ENCODE measurements at regions not wholly inside any gene's neighbourhood (a gene's known extent, or its start where the extent isn't known, plus 50 kb on each side); places are given as distances from the start of the nearest gene placed in this dataset.

- H3K9me3 ChIP-seq (replicated peaks; ENCODE audit: low read length): no peaks in the 10 kb centered on the region
Observed at GRCh38 chr2:144131042-144131441, 388.9 kb downstream of the ZEB2 start.

GRCh38 chr2:144130551-144130950 lies 389.4 kb downstream of the ZEB2 start:
- Histone ChIP-seq H3K9ac (ENCODE audit: low read depth, low read length) (no peak overlapping the region), H3K4me3 (ENCODE audit: low read length) (no peak overlapping the region), H3K27me3 (ENCODE audit: control insufficient read depth, insufficient read depth, low read length) (no peaks in the 10 kb centered on the region), H3K9me3 (replicated peaks; ENCODE audit: low read length) (no peaks in the 10 kb centered on the region), H3K4me1 (ENCODE audit: control insufficient read depth, insufficient read depth, low read length) (peaks cover 24% of the 10 kb centered on the region), H3K36me3 (ENCODE audit: insufficient read depth, low read length) (no peaks in the 10 kb centered on the region), H3K4me2 (ENCODE audit: low read length) (no peak overlapping the region)

More at GRCh38 chr2:144131042-144131441, 388.9 kb downstream of the ZEB2 start:
- Histone ChIP-seq H3K9ac (ENCODE audit: low read depth, low read length) (no peak overlapping the region), H3K36me3 (ENCODE audit: insufficient read depth, low read length) (no peaks in the 10 kb centered on the region), H3K4me2 (ENCODE audit: low read length) (no peak overlapping the region), H3K4me3 (ENCODE audit: low read length) (no peak overlapping the region), H3K27me3 (ENCODE audit: control insufficient read depth, insufficient read depth, low read length) (no peaks in the 10 kb centered on the region), H3K4me1 (ENCODE audit: control insufficient read depth, insufficient read depth, low read length) (peaks cover 24% of the 10 kb centered on the region)

- Histone ChIP-seq H3K9me3 (replicated peaks; ENCODE audit: low read length) (no peaks in the 10 kb centered on the region), H3K36me3 (ENCODE audit: insufficient read depth, low read length) (no peaks in the 10 kb centered on the region), H3K4me2 (ENCODE audit: low read length) (no peak overlapping the region), H3K4me1 (ENCODE audit: control insufficient read depth, insufficient read depth, low read length) (peaks cover 24% of the 10 kb centered on the region), H3K4me3 (ENCODE audit: low read length) (no peak overlapping the region), H3K27me3 (ENCODE audit: control insufficient read depth, insufficient read depth, low read length) (no peaks in the 10 kb centered on the region), H3K9ac (ENCODE audit: low read depth, low read length) (no peak overlapping the region)
Observed at GRCh38 chr2:144128130-144128746, 391.7 kb downstream of the ZEB2 start.

- no peaks in the 10 kb centered on the region for H3K36me3 ChIP-seq (ENCODE audit: insufficient read depth, low read length)
- no peaks in the 10 kb centered on the region for H3K9me3 ChIP-seq (replicated peaks; ENCODE audit: low read length)
Observed at GRCh38 chr2:144127693-144128092, 392.2 kb downstream of the ZEB2 start.

GRCh38 chr2:144126302-144126701 lies 393.6 kb downstream of the ZEB2 start:
- H3K4me3 ChIP-seq (ENCODE audit: low read length): no peak overlapping the region
- H3K27me3 ChIP-seq (ENCODE audit: control insufficient read depth, insufficient read depth, low read length): no peaks in the 10 kb centered on the region
- H3K9ac ChIP-seq (ENCODE audit: low read depth, low read length): no peak overlapping the region
- H3K4me2 ChIP-seq (ENCODE audit: low read length): no peak overlapping the region
- no peaks in the 10 kb centered on the region for H3K36me3 ChIP-seq (ENCODE audit: insufficient read depth, low read length)
- peaks cover 10% of the 10 kb centered on the region for H3K4me1 ChIP-seq (ENCODE audit: control insufficient read depth, insufficient read depth, low read length)
- no peaks in the 10 kb centered on the region for H3K9me3 ChIP-seq (replicated peaks; ENCODE audit: low read length)

More at GRCh38 chr2:144127693-144128092, 392.2 kb downstream of the ZEB2 start:
- Histone ChIP-seq H3K27me3 (ENCODE audit: control insufficient read depth, insufficient read depth, low read length) (no peaks in the 10 kb centered on the region), H3K9ac (ENCODE audit: low read depth, low read length) (no peak overlapping the region), H3K4me1 (ENCODE audit: control insufficient read depth, insufficient read depth, low read length) (peaks cover 22% of the 10 kb centered on the region), H3K4me3 (ENCODE audit: low read length) (no peak overlapping the region), H3K4me2 (ENCODE audit: low read length) (no peak overlapping the region)

GRCh38 chr2:144125751-144126150 lies 394.2 kb downstream of the ZEB2 start:
- no peak overlapping the region for H3K4me2 ChIP-seq (ENCODE audit: low read length)
- no peaks in the 10 kb centered on the region for H3K9me3 ChIP-seq (replicated peaks; ENCODE audit: low read length)
- H3K27me3 ChIP-seq (ENCODE audit: control insufficient read depth, insufficient read depth, low read length): no peaks in the 10 kb centered on the region
- H3K4me3 ChIP-seq (ENCODE audit: low read length): no peak overlapping the region
- H3K36me3 ChIP-seq (ENCODE audit: insufficient read depth, low read length): no peaks in the 10 kb centered on the region
- H3K4me1 ChIP-seq (ENCODE audit: control insufficient read depth, insufficient read depth, low read length): peaks cover 4% of the 10 kb centered on the region
- no peak overlapping the region for H3K9ac ChIP-seq (ENCODE audit: low read depth, low read length)

- H3K4me3 ChIP-seq (ENCODE audit: low read length): no peak overlapping the region
- H3K9me3 ChIP-seq (replicated peaks; ENCODE audit: low read length): no peaks in the 10 kb centered on the region
- H3K4me2 ChIP-seq (ENCODE audit: low read length): no peak overlapping the region
- no peaks in the 10 kb centered on the region for H3K27me3 ChIP-seq (ENCODE audit: control insufficient read depth, insufficient read depth, low read length)
- H3K4me1 ChIP-seq (ENCODE audit: control insufficient read depth, insufficient read depth, low read length): no peaks in the 10 kb centered on the region
- no peaks in the 10 kb centered on the region for H3K36me3 ChIP-seq (ENCODE audit: insufficient read depth, low read length)
- H3K9ac ChIP-seq (ENCODE audit: low read depth, low read length): no peak overlapping the region
Observed at GRCh38 chr2:144124882-144125281, 395.0 kb downstream of the ZEB2 start.

- no peaks in the 10 kb centered on the region for H3K27me3 ChIP-seq (ENCODE audit: control insufficient read depth, insufficient read depth, low read length)
- H3K4me3 ChIP-seq (ENCODE audit: low read length): no peak overlapping the region
- H3K4me2 ChIP-seq (ENCODE audit: low read length): no peak overlapping the region
- H3K36me3 ChIP-seq (ENCODE audit: insufficient read depth, low read length): no peaks in the 10 kb centered on the region
- H3K9ac ChIP-seq (ENCODE audit: low read depth, low read length): no peak overlapping the region
- no peaks in the 10 kb centered on the region for H3K9me3 ChIP-seq (replicated peaks; ENCODE audit: low read length)
- H3K4me1 ChIP-seq (ENCODE audit: control insufficient read depth, insufficient read depth, low read length): peaks cover 5% of the 10 kb centered on the region
Observed at GRCh38 chr2:144120487-144120886, 399.4 kb downstream of the ZEB2 start.

- H3K4me3 ChIP-seq (ENCODE audit: low read length): no peak overlapping the region
Observed at GRCh38 chr2:144117086-144117485, 402.8 kb downstream of the ZEB2 start.

GRCh38 chr2:144115739-144116291 lies 404.1 kb downstream of the ZEB2 start:
- H3K4me3 ChIP-seq (ENCODE audit: low read length): no peak overlapping the region
- no peak overlapping the region for H3K9ac ChIP-seq (ENCODE audit: low read depth, low read length)
- no peaks in the 10 kb centered on the region for H3K9me3 ChIP-seq (replicated peaks; ENCODE audit: low read length)
- no peak overlapping the region for H3K4me2 ChIP-seq (ENCODE audit: low read length)
- no peaks in the 10 kb centered on the region for H3K27me3 ChIP-seq (ENCODE audit: control insufficient read depth, insufficient read depth, low read length)
- peaks cover 26% of the 10 kb centered on the region for H3K4me1 ChIP-seq (ENCODE audit: control insufficient read depth, insufficient read depth, low read length)
- H3K36me3 ChIP-seq (ENCODE audit: insufficient read depth, low read length): no peaks in the 10 kb centered on the region

More at GRCh38 chr2:144117086-144117485, 402.8 kb downstream of the ZEB2 start:
- no peak overlapping the region for H3K4me2 ChIP-seq (ENCODE audit: low read length)
- no peaks in the 10 kb centered on the region for H3K36me3 ChIP-seq (ENCODE audit: insufficient read depth, low read length)
- H3K9me3 ChIP-seq (replicated peaks; ENCODE audit: low read length): no peaks in the 10 kb centered on the region
- H3K27me3 ChIP-seq (ENCODE audit: control insufficient read depth, insufficient read depth, low read length): no peaks in the 10 kb centered on the region
- no peak overlapping the region for H3K9ac ChIP-seq (ENCODE audit: low read depth, low read length)
- peaks cover 14% of the 10 kb centered on the region for H3K4me1 ChIP-seq (ENCODE audit: control insufficient read depth, insufficient read depth, low read length)

GRCh38 chr2:144114760-144115159 lies 405.2 kb downstream of the ZEB2 start:
- H3K9me3 ChIP-seq (replicated peaks; ENCODE audit: low read length): no peaks in the 10 kb centered on the region
- H3K4me3 ChIP-seq (ENCODE audit: low read length): no peak overlapping the region
- no peak overlapping the region for H3K4me2 ChIP-seq (ENCODE audit: low read length)
- H3K9ac ChIP-seq (ENCODE audit: low read depth, low read length): no peak overlapping the region
- no peaks in the 10 kb centered on the region for H3K27me3 ChIP-seq (ENCODE audit: control insufficient read depth, insufficient read depth, low read length)
- peaks cover 26% of the 10 kb centered on the region for H3K4me1 ChIP-seq (ENCODE audit: control insufficient read depth, insufficient read depth, low read length)
- no peaks in the 10 kb centered on the region for H3K36me3 ChIP-seq (ENCODE audit: insufficient read depth, low read length)

- Histone ChIP-seq H3K4me3 (ENCODE audit: low read length) (no peak overlapping the region), H3K4me1 (ENCODE audit: control insufficient read depth, insufficient read depth, low read length) (peaks cover 26% of the 10 kb centered on the region), H3K9ac (ENCODE audit: low read depth, low read length) (peak overlapping the region; percentile 4), H3K36me3 (ENCODE audit: insufficient read depth, low read length) (no peaks in the 10 kb centered on the region), H3K27me3 (ENCODE audit: control insufficient read depth, insufficient read depth, low read length) (no peaks in the 10 kb centered on the region), H3K4me2 (ENCODE audit: low read length) (peak overlapping the region; percentile 7), H3K9me3 (replicated peaks; ENCODE audit: low read length) (no peaks in the 10 kb centered on the region)
Observed at GRCh38 chr2:144111437-144111836, 408.5 kb downstream of the ZEB2 start.

Measured in skeletal muscle satellite cell (primary cell).